Mammary epithelial cell (primary cell): ENCODE measurements at regions not wholly inside any gene's neighbourhood (a gene's known extent, or its start where the extent isn't known, plus 50 kb on each side); places are given as distances from the start of the nearest gene placed in this dataset.

Source experiments
- CTCF ChIP-seq, 2 donors: IDR thresholded peaks in 1 of 2; conservative IDR thresholded peaks in 1 of 2; 2 replicates each; pipeline ENCODE4 v1.5.1; 2011 to 2012; ENCODE audit warnings: inconsistent platforms in 2 of 2, low read length in 2 of 2, mild to moderate bottlenecking in 2 of 2, control low read depth in 1 of 2, low read depth in 1 of 2; ENCODE audit not compliant: insufficient read depth in 1 of 2; ENCODE audit errors: extremely low read depth in 1 of 2
- EZH2 ChIP-seq: IDR thresholded peaks from 2 replicates; pipeline ENCODE4 v1.6.1; 2012; ENCODE audit warnings: low read length, inconsistent platforms, borderline replicate concordance

- no peak for TF ChIP-seq CTCF (conservative IDR thresholded peaks at IDR 0.05 in 1 of 2, IDR thresholded peaks at IDR 0.05 in 1 of 2; ENCODE audit: extremely low read depth in 1 of 2, insufficient read depth in 1 of 2, low read depth in 1 of 2, low read length in 2 of 2)
- TF ChIP-seq EZH2, result no peak
These were observed 564.2 kb upstream of the ANO5 start for GRCh38 chr11:21628641-21629040.
